ENCODE measurements at regions not wholly inside any gene's neighbourhood (a gene's known extent, or its start where the extent isn't known, plus 50 kb on each side); places are given as distances from the start of the nearest gene placed in this dataset.

DNA sequence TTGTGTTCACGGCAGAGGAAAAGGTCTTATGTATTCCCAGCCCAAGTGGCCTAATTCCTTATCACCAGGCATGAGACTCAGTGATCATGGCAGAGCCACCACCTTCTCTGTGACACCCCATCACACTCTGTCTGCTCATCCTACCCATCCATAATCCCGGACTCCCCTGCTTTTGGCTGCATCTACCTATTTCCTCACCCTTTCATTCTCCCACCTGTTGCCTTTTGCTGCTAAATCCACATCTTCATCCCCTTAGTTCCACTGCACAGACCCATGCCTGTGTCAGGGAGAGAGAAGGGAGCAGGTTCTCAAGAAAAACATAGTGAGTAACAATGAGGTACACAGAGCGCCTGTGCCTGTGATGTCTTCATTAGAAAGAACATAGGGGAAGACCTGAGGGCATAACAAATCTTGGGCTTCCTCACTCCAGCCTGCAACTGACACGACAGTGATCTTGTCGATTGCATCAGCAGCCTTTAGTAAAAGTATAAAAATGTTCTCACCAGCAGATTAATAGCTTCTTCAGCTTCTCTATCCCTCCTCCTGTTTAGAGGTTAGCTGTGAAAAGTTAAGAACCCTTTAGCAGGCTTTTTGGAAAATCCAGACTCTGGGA lies 246.5 kb upstream of the SPRED2 start:
- Histone ChIP-seq H3K14ac (replicated peaks; ENCODE audit: low read depth, low read length) (no peak overlapping the region), H3K27ac (ENCODE audit: insufficient read depth, low read length) (no peak overlapping the region), H4K8ac (ENCODE audit: low read depth in 2 of 2, low read length in 2 of 2) (no peak overlapping the region), H3K4me1 (ENCODE audit: control insufficient read depth, insufficient read depth, low read length) (no peaks in the 10 kb centered on the region), H2AK5ac (ENCODE audit: low read depth, low read length) (no peak overlapping the region), H3K27me3 (ENCODE audit: control insufficient read depth, insufficient read depth, low read length) (peaks cover 27% of the 10 kb centered on the region), H4K91ac (ENCODE audit: insufficient read depth, low read depth, low read length) (no peak overlapping the region), H2BK20ac (ENCODE audit: low read depth, low read length) (no peak overlapping the region), H3K4me2 (ENCODE audit: low read depth, low read length) (no peak overlapping the region), H2AFZ (replicated peaks; ENCODE audit: low read length, poor library complexity) (no peak overlapping the region), H4K20me1 (ENCODE audit: insufficient read depth, low read length) (no peaks in the 10 kb centered on the region), H2BK15ac (ENCODE audit: low read depth, low read length) (no peak overlapping the region), H3K36me3 (ENCODE audit: control insufficient read depth, insufficient read depth, low read length) (no peaks in the 10 kb centered on the region), H3K56ac (ENCODE audit: extremely low read depth, insufficient read depth, low read length) (no peak overlapping the region), H3K79me1 (ENCODE audit: low read depth in 1 of 2, low read length in 2 of 2) (no peaks in the 10 kb centered on the region), H2BK5ac (ENCODE audit: low read depth, low read length, poor library complexity, severe bottlenecking) (no peak overlapping the region), H3K23ac (ENCODE audit: low read depth, low read length) (no peak overlapping the region), H4K5ac (ENCODE audit: low read depth, low read length) (no peak overlapping the region), H3K18ac (ENCODE audit: low read depth, low read length) (no peak overlapping the region), H3K9ac (ENCODE audit: low read depth, low read length) (no peak overlapping the region), H3K9me3 (ENCODE audit: control insufficient read depth, insufficient read depth, low read length) (peaks cover 10% of the 10 kb centered on the region), H2BK120ac (ENCODE audit: low read depth, low read length) (no peak overlapping the region), H3K4me3 (ENCODE audit: insufficient read depth, low read depth, low read length) (no peak overlapping the region), H3K4ac (ENCODE audit: low read depth, low read length) (no peak overlapping the region), H2AK9ac (replicated peaks; ENCODE audit: low read depth, low read length, poor library complexity) (no peak overlapping the region), H3K9me1 (ENCODE audit: insufficient read depth, low read length) (no peaks in the 10 kb centered on the region)
- dilution Hi-C loops (cut with HindIII; ENCODE audit: low sequenced_read_pairs, unreplicated experiment) (no loop called here), in situ Hi-C loops (cut with MboI; ENCODE audit: low sequenced_read_pairs) (no loop called here), intact Hi-C loops (cut with micrococcal nuclease) (no loop called here)
- TF ChIP-seq, protein P1, sequence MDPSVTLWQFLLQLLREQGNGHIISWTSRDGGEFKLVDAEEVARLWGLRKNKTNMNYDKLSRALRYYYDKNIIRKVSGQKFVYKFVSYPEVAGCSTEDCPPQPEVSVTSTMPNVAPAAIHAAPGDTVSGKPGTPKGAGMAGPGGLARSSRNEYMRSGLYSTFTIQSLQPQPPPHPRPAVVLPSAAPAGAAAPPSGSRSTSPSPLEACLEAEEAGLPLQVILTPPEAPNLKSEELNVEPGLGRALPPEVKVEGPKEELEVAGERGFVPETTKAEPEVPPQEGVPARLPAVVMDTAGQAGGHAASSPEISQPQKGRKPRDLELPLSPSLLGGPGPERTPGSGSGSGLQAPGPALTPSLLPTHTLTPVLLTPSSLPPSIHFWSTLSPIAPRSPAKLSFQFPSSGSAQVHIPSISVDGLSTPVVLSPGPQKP (IDR thresholded peaks at IDR 0.05; ENCODE audit: borderline replicate concordance, low read depth, low read length), result no peak
- 0 out of 2 replicates have a peak, but pooled peaks have one; percentile 11 for TF ChIP-seq CEBPB (IDR thresholded peaks at IDR 0.05; ENCODE audit: low read depth, low read length)
- WGBS, 2 experiments (ENCODE audit: extremely low coverage in 2 of 2, insufficient read length in 1 of 2), result no CpG with 5 or more reads among the region's 5 CpGs
- CTCF ChIA-PET, result interaction anchor here (1.2 kb wide), 1 partner anchor 11 kb away, joined by 3 read pairs; no protein-coding TSS in a partner anchor
- POLR2A ChIA-PET (ENCODE audit: unreplicated experiment), result no interaction called here
- DNase-seq (no peak), ATAC-seq (ENCODE audit: low read depth) (no peak)
- no TSS peak for BruUV-seq (replicated peaks)

Data from IMR-90 (cell line).